NB4 (cell line): ENCODE measurements at regions not wholly inside any gene's neighbourhood (a gene's known extent, or its start where the extent isn't known, plus 50 kb on each side); places are given as distances from the start of the nearest gene placed in this dataset.

Experiments
- DNase-seq: peaks from one replicate; pipeline ENCODE4 v3.0.0; 2010; ENCODE audit warnings: low read depth
- H3K4me3 ChIP-seq: one replicate; pipeline ENCODE4 v1.5.1; 2011; ENCODE audit warnings: mild to moderate bottlenecking, low read depth, low read length, moderate library complexity
- CTCF ChIP-seq: IDR thresholded peaks from one replicate; pipeline ENCODE4 v1.5.1; 2012; ENCODE audit warnings: low read depth, low read length
- MAX ChIP-seq: IDR thresholded peaks from 2 replicates; pipeline ENCODE4 v1.6.1; 2011; ENCODE audit warnings: low read depth, low read length
- MYC ChIP-seq: IDR thresholded peaks from 2 replicates; pipeline ENCODE4 v1.6.1; 2011; ENCODE audit warnings: low read depth, low read length
- POLR2A ChIP-seq: IDR thresholded peaks from 2 replicates; pipeline ENCODE4 v1.6.1; 2011; ENCODE audit warnings: mild to moderate bottlenecking; ENCODE audit not compliant: insufficient read length; ENCODE audit errors: extremely low read depth

- no peak for TF ChIP-seq MAX
- TF ChIP-seq CTCF: no peak
- TF ChIP-seq MYC: no peak
- no peak for TF ChIP-seq POLR2A
- H3K4me3 ChIP-seq: no peak overlapping the region
- no peak for DNase-seq
Observed at GRCh38 chr6:74607468-74607867, 598.4 kb downstream of the COL12A1 start.

GRCh38 chr6:74606582-74607071, 599.2 kb downstream of the COL12A1 start:
- DNase-seq: peak; percentile 48
- TF ChIP-seq MAX (no peak), POLR2A (no peak), MYC (no peak), CTCF (no peak)
- H3K4me3 ChIP-seq: no peak overlapping the region

GRCh38 chr6:74605922-74606581, 599.8 kb downstream of the COL12A1 start:
- no peak for DNase-seq
- TF ChIP-seq MYC (no peak), POLR2A (no peak), CTCF (no peak), MAX (no peak)
- no peak overlapping the region for H3K4me3 ChIP-seq

GRCh38 chr6:74604279-74604678, 601.6 kb downstream of the COL12A1 start:
- H3K4me3 ChIP-seq: no peak overlapping the region
- no peak for DNase-seq

GRCh38 chr6:74603322-74604076, 602.4 kb downstream of the COL12A1 start:
- no peak for TF ChIP-seq MYC
- no peak for TF ChIP-seq CTCF
- TF ChIP-seq POLR2A: no peak
- no peak for TF ChIP-seq MAX

More at GRCh38 chr6:74604279-74604678, 601.6 kb downstream of the COL12A1 start:
- TF ChIP-seq MAX (no peak), POLR2A (no peak), MYC (no peak), CTCF (no peak)

More at GRCh38 chr6:74603322-74604076, 602.4 kb downstream of the COL12A1 start:
- DNase-seq: no peak
- H3K4me3 ChIP-seq: no peak overlapping the region
